Adrenal gland (tissue), 5 donors: ENCODE measurements at regions not wholly inside any gene's neighbourhood (a gene's known extent, or its start where the extent isn't known, plus 50 kb on each side); places are given as distances from the start of the nearest gene placed in this dataset.

Experiments used
- CTCF ChIP-seq, 6 experiments: fragments of 450-650 bp in 4 of 6; fragments of 200-600 bp in 2 of 6; sonication (generic) in 1 of 6; IDR thresholded peaks; 1 replicate in 5 of 6; 2 replicates in 1 of 6; pipeline versions ENCODE4 v1.5.1 to v1.8.0; 2016 to 2021; ENCODE audit warnings: antibody characterized with exemption in 6 of 6, mild to moderate bottlenecking in 2 of 6, moderate library complexity in 1 of 6
- POLR2A ChIP-seq, 2 donors: fragments of 450-650 bp; IDR thresholded peaks; one replicate each; pipeline ENCODE4 v1.6.1; 2017; ENCODE audit warnings: antibody characterized with exemption in 2 of 2, mild to moderate bottlenecking in 2 of 2, moderate library complexity in 1 of 2
- donor health status: DM: no; HTN: no; CAD: no.

- TF ChIP-seq CTCF (IDR thresholded peaks at IDR 0.05): no peak
- no peak for TF ChIP-seq POLR2A (IDR thresholded peaks at IDR 0.05)
These were observed 366.0 kb downstream of the LRATD1 start for GRCh38 chr2:14998546-14998945.
